PC-3 (cell line): ENCODE measurements at regions not wholly inside any gene's neighbourhood (a gene's known extent, or its start where the extent isn't known, plus 50 kb on each side); places are given as distances from the start of the nearest gene placed in this dataset.

ENCODE experiments used
- CTCF ChIP-seq: fragments of 300-600 bp; sonication (generic); conservative IDR thresholded peaks from 2 replicates; pipeline ENCODE4 v1.5.1; 2017; ENCODE audit warnings: antibody characterized with exemption, low read depth, mild to moderate bottlenecking, low read length
- EZH2 ChIP-seq: fragments of 300-600 bp; sonication (generic); IDR thresholded peaks from one replicate; pipeline ENCODE4 v1.6.1; 2017; ENCODE audit warnings: antibody characterized with exemption, mild to moderate bottlenecking, low read length; ENCODE audit not compliant: unreplicated experiment
- EZH2phosphoT487 ChIP-seq: fragments of 300-600 bp; sonication (generic); IDR thresholded peaks from 2 replicates; pipeline ENCODE4 v1.6.1; 2018; ENCODE audit warnings: mild to moderate bottlenecking, antibody characterized with exemption, low read length, borderline replicate concordance

GRCh38 chr3:144350125-144350524 is 378.5 kb downstream of the DIPK2A start:
- TF ChIP-seq CTCF (no peak), EZH2 (no peak), EZH2phosphoT487 (no peak)
